H9 (cell line): ENCODE measurements at regions not wholly inside any gene's neighbourhood (a gene's known extent, or its start where the extent isn't known, plus 50 kb on each side); places are given as distances from the start of the nearest gene placed in this dataset.

Experiments used
- DNase-seq: peaks from one replicate; pipeline ENCODE4 v3.0.0-alpha.2; 2017
- H2AFZ ChIP-seq: one replicate; pipeline ENCODE4 v1.6.1; 2013; ENCODE audit warnings: mild to moderate bottlenecking, low read length, control low read depth, moderate library complexity
- H2AK5ac ChIP-seq: 2 replicates; pipeline ENCODE4 v1.6.1; 2013; ENCODE audit warnings: low read length, control low read depth, mixed read lengths; ENCODE audit not compliant: insufficient read length
- H2BK120ac ChIP-seq: one replicate; pipeline ENCODE4 v1.6.1; 2013; ENCODE audit warnings: low read depth, mild to moderate bottlenecking, low read length, control low read depth, inconsistent platforms; ENCODE audit not compliant: poor library complexity, severe bottlenecking
- H2BK12ac ChIP-seq: 2 replicates; pipeline ENCODE4 v1.6.1; 2013; ENCODE audit warnings: low read length, control low read depth, mixed read lengths, low read depth; ENCODE audit not compliant: insufficient read length
- H2BK15ac ChIP-seq: 2 replicates; pipeline ENCODE4 v1.6.1; 2013; ENCODE audit warnings: low read depth, low read length, control low read depth
- H2BK20ac ChIP-seq: one replicate; pipeline ENCODE4 v1.6.1; 2013; ENCODE audit warnings: low read depth, mild to moderate bottlenecking, low read length, control low read depth, inconsistent platforms; ENCODE audit not compliant: poor library complexity, severe bottlenecking
- H2BK5ac ChIP-seq: 2 replicates; pipeline ENCODE4 v1.6.1; 2013; ENCODE audit warnings: low read length, control low read depth, mixed read lengths; ENCODE audit not compliant: insufficient read length
- H3K14ac ChIP-seq: 2 replicates; pipeline ENCODE4 v1.6.1; 2013; ENCODE audit warnings: low read length, control low read depth; ENCODE audit not compliant: insufficient read depth
- H3K18ac ChIP-seq: 2 replicates; pipeline ENCODE4 v1.6.1; 2013; ENCODE audit warnings: low read depth, mild to moderate bottlenecking, mixed read lengths, low read length, control low read depth; ENCODE audit not compliant: insufficient read length
- H3K23ac ChIP-seq: 2 replicates; pipeline ENCODE4 v1.6.1; 2013; ENCODE audit warnings: low read length, control low read depth, mixed read lengths, low read depth; ENCODE audit not compliant: insufficient read length
- H3K23me2 ChIP-seq: 2 replicates; pipeline ENCODE4 v1.6.1; 2013; ENCODE audit warnings: low read depth, mild to moderate bottlenecking, mixed read lengths, low read length, control low read depth; ENCODE audit not compliant: insufficient read length, poor library complexity, severe bottlenecking
- H3K27ac ChIP-seq: 2 replicates; pipeline ENCODE4 v1.5.1; 2013; ENCODE audit warnings: low read length, control low read depth, mixed read lengths, low read depth; ENCODE audit not compliant: insufficient read length
- H3K27me3 ChIP-seq: 2 replicates; pipeline ENCODE4 v1.6.1; 2013; ENCODE audit warnings: low read length, control low read depth, inconsistent platforms; ENCODE audit not compliant: insufficient read depth
- H3K4ac ChIP-seq: 2 replicates; pipeline ENCODE4 v1.6.1; 2013; ENCODE audit warnings: low read depth, mild to moderate bottlenecking, control low read depth, inconsistent platforms, low read length, moderate library complexity
- H3K4me1 ChIP-seq: 2 replicates; pipeline ENCODE4 v1.6.1; 2013; ENCODE audit warnings: low read length, control low read depth, inconsistent platforms; ENCODE audit not compliant: insufficient read depth
- H3K4me2 ChIP-seq: 2 replicates; pipeline ENCODE4 v1.6.1; 2013; ENCODE audit warnings: low read length, control low read depth, mixed read lengths; ENCODE audit not compliant: insufficient read length, insufficient read depth
- H3K56ac ChIP-seq: 2 replicates; pipeline ENCODE4 v1.6.1; 2013; ENCODE audit warnings: low read depth, mild to moderate bottlenecking, mixed read lengths, low read length, control low read depth; ENCODE audit not compliant: insufficient read length
- H3K79me1 ChIP-seq: 2 replicates; pipeline ENCODE4 v1.6.1; 2013; ENCODE audit warnings: low read depth, mild to moderate bottlenecking, moderate library complexity, low read length, control low read depth, inconsistent platforms; ENCODE audit not compliant: insufficient read depth, poor library complexity, severe bottlenecking
- H3K79me2 ChIP-seq: 2 replicates; pipeline ENCODE4 v1.6.1; 2013; ENCODE audit warnings: low read length, control low read depth, inconsistent platforms; ENCODE audit not compliant: insufficient read depth
- H3K9ac ChIP-seq: 2 replicates; pipeline ENCODE4 v1.6.1; 2013; ENCODE audit warnings: low read length, control low read depth, mixed read lengths; ENCODE audit not compliant: insufficient read length; ENCODE audit errors: extremely low read depth
- H3K9me3 ChIP-seq: one replicate; pipeline ENCODE4 v1.6.1; 2013; ENCODE audit warnings: low read depth, low read length, inconsistent platforms; ENCODE audit not compliant: control insufficient read depth
- H3T11ph ChIP-seq: one replicate; pipeline ENCODE4 v1.6.1; 2013; ENCODE audit warnings: mild to moderate bottlenecking, low read length, control low read depth, inconsistent platforms
- H4K20me1 ChIP-seq: one replicate; pipeline ENCODE4 v1.6.1; 2013; ENCODE audit not compliant: control insufficient read depth, insufficient read length, insufficient read depth
- H4K5ac ChIP-seq: 2 replicates; pipeline ENCODE4 v1.6.1; 2013; ENCODE audit warnings: low read depth, mild to moderate bottlenecking, mixed read lengths, low read length, control low read depth; ENCODE audit not compliant: insufficient read length
- H4K8ac ChIP-seq: replicated peaks from 2 replicates; pipeline ENCODE4 v1.6.1; 2013; ENCODE audit warnings: low read length, control low read depth, mixed read lengths, low read depth; ENCODE audit not compliant: insufficient read length
- H4K91ac ChIP-seq: 2 replicates; pipeline ENCODE4 v1.6.1; 2013; ENCODE audit warnings: low read depth, mild to moderate bottlenecking, moderate library complexity, mixed read lengths, low read length, control low read depth; ENCODE audit not compliant: insufficient read length
- H3K27ac Mint-ChIP-seq, 3 experiments: 2 replicates in 2 of 3; 3 replicates in 1 of 3; pipeline ENCODE4 v1.8.0; 2020 to 2021; ENCODE audit warnings: mixed read lengths in 3 of 3, mild to moderate bottlenecking in 1 of 3, moderate library complexity in 1 of 3
- H3K27me3 Mint-ChIP-seq: 2 replicates; pipeline ENCODE4 v1.8.0; 2021; ENCODE audit warnings: low read depth, mild to moderate bottlenecking, moderate library complexity, mixed read lengths
- H3K36me3 Mint-ChIP-seq, 3 experiments: 2 replicates in 2 of 3; 3 replicates in 1 of 3; pipeline ENCODE4 v1.8.0; 2020 to 2021; ENCODE audit warnings: low read depth in 3 of 3, mixed read lengths in 3 of 3; ENCODE audit not compliant: insufficient read depth in 1 of 3
- H3K4me1 Mint-ChIP-seq, 2 experiments: 2 replicates each; pipeline ENCODE4 v1.8.0; 2020; ENCODE audit warnings: mixed read lengths in 2 of 2
- H3K4me3 Mint-ChIP-seq, 2 experiments: 2 replicates in 1 of 2; 3 replicates in 1 of 2; pipeline ENCODE4 v1.8.0; 2020 to 2021; ENCODE audit warnings: mild to moderate bottlenecking in 2 of 2, mixed read lengths in 2 of 2, moderate library complexity in 1 of 2
- H3K9me3 Mint-ChIP-seq, 2 experiments: 2 replicates in 1 of 2; 3 replicates in 1 of 2; pipeline ENCODE4 v1.8.0; 2020; ENCODE audit warnings: mild to moderate bottlenecking in 2 of 2, mixed read lengths in 2 of 2, moderate library complexity in 1 of 2
- WGBS: extraction: QIAGEN DNeasy Blood & Tissue Kit; methylation state at CpG from one replicate; pipeline ENCODE4 v1.1.7; 2013; ENCODE audit warnings: missing lambda C conversion rate, low lambda C conversion rate, mixed read lengths; ENCODE audit not compliant: insufficient read length; ENCODE audit errors: extremely low coverage; 5-methylcytosine and 5-hydroxymethylcytosine counted together
- TF ChIP-seq, protein P1 (sequence below): fragments of 200-600 bp; sonication (generic); conservative IDR thresholded peaks from 3 replicates; pipeline ENCODE4 v1.8.0; 2021; ENCODE audit warnings: antibody characterized with exemption, mild to moderate bottlenecking

DNA sequence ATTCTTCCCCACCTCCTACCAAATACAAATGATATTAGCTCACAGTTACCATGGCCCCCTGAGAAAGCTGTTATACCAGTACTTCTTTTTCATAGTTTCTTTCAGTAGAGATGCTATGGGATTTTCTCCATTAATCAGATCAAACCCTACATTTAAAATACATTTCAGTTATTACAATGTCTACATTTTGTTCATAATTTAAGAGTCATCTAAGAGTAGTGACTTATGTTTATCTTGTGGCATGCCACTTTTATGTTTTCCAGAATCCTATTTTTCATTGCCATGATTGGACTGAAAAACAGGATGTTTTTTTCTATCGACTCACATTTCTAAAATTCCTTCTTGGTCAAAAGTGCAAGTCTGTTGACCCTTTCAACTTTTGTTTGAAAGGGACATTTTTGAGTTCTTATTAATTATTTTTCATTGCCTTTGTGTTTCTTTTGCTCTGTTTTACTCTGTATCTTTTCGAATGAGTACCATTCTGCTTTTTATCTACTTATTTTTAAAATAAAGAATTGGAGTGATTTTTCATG lies 77.4 kb upstream of the ANXA1 start:
- H3K14ac ChIP-seq, result no peak overlapping the region
- H3K56ac ChIP-seq, result no peak overlapping the region
- H3K79me2 ChIP-seq, result no peaks in the 10 kb centered on the region
- no peak overlapping the region for H3K27ac Mint-ChIP-seq
- H3K9me3 ChIP-seq, result no peaks in the 10 kb centered on the region
- H3K4me1 Mint-ChIP-seq, result peaks cover 8 to 11% of the 10 kb centered on the region in 2 experiments; a peak in 3 of 4 replicates
- no peaks in the 10 kb centered on the region for H3K23me2 ChIP-seq
- no peaks in the 10 kb centered on the region for H3K27me3 ChIP-seq
- no peak overlapping the region for H4K91ac ChIP-seq
- H3K4ac ChIP-seq, result no peak overlapping the region
- H2BK5ac ChIP-seq, result no peak overlapping the region
- H2AFZ ChIP-seq, result no peak overlapping the region
- H3T11ph ChIP-seq, result no peak overlapping the region
- no peaks in the 10 kb centered on the region for H3K9me3 Mint-ChIP-seq
- no peak overlapping the region for H3K4me3 Mint-ChIP-seq
- no peak overlapping the region for H2BK15ac ChIP-seq
- no peak overlapping the region for H4K5ac ChIP-seq
- H3K36me3 Mint-ChIP-seq, result no peaks in the 10 kb centered on the region
- no peaks in the 10 kb centered on the region for H3K4me1 ChIP-seq
- H3K79me1 ChIP-seq, result no peaks in the 10 kb centered on the region
- no peak overlapping the region for H2BK20ac ChIP-seq
- no CpG with 5 or more reads among the region's 2 CpGs for WGBS
- H3K27ac ChIP-seq, result no peak overlapping the region
- H2AK5ac ChIP-seq, result no peak overlapping the region
- no peak for DNase-seq
- no peak overlapping the region for H3K23ac ChIP-seq
- no peak overlapping the region for H3K9ac ChIP-seq
- H3K27me3 Mint-ChIP-seq, result no peaks in the 10 kb centered on the region
- no peak overlapping the region for H3K18ac ChIP-seq
- H4K20me1 ChIP-seq, result no peaks in the 10 kb centered on the region
- H4K8ac ChIP-seq, result no peak overlapping the region
- H2BK12ac ChIP-seq, result no peak overlapping the region
- no peak overlapping the region for H3K4me2 ChIP-seq
- TF ChIP-seq, protein P1, sequence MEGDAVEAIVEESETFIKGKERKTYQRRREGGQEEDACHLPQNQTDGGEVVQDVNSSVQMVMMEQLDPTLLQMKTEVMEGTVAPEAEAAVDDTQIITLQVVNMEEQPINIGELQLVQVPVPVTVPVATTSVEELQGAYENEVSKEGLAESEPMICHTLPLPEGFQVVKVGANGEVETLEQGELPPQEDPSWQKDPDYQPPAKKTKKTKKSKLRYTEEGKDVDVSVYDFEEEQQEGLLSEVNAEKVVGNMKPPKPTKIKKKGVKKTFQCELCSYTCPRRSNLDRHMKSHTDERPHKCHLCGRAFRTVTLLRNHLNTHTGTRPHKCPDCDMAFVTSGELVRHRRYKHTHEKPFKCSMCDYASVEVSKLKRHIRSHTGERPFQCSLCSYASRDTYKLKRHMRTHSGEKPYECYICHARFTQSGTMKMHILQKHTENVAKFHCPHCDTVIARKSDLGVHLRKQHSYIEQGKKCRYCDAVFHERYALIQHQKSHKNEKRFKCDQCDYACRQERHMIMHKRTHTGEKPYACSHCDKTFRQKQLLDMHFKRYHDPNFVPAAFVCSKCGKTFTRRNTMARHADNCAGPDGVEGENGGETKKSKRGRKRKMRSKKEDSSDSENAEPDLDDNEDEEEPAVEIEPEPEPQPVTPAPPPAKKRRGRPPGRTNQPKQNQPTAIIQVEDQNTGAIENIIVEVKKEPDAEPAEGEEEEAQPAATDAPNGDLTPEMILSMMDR, result no peak
- no peak overlapping the region for H2BK120ac ChIP-seq
